ENCODE measurements at regions not wholly inside any gene's neighbourhood (a gene's known extent, or its start where the extent isn't known, plus 50 kb on each side); places are given as distances from the start of the nearest gene placed in this dataset.

DNA sequence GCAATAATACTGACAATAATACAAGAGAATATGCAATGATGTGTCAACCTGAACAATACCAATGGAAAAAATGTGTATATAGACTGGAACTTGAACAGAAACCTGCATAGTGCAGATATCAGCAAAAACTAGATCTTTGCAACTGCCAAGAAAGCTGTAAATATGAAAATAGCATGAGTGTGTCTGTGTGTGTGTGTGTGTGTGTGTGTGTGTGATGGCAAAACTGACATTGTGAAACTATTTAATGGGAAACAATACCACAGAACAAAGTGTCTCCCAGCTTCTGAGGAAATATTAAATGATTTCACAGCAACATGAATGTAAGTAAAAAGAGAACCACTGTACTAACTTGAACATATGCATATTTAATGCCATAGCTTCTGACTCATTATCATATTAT is 558.2 kb upstream of the LINC00305 start:
- no peak for DNase-seq (ENCODE audit: low spot score)
- TF ChIP-seq, protein P1, sequence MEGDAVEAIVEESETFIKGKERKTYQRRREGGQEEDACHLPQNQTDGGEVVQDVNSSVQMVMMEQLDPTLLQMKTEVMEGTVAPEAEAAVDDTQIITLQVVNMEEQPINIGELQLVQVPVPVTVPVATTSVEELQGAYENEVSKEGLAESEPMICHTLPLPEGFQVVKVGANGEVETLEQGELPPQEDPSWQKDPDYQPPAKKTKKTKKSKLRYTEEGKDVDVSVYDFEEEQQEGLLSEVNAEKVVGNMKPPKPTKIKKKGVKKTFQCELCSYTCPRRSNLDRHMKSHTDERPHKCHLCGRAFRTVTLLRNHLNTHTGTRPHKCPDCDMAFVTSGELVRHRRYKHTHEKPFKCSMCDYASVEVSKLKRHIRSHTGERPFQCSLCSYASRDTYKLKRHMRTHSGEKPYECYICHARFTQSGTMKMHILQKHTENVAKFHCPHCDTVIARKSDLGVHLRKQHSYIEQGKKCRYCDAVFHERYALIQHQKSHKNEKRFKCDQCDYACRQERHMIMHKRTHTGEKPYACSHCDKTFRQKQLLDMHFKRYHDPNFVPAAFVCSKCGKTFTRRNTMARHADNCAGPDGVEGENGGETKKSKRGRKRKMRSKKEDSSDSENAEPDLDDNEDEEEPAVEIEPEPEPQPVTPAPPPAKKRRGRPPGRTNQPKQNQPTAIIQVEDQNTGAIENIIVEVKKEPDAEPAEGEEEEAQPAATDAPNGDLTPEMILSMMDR (IDR thresholded peaks at IDR 0.05): no peak
- no peak overlapping the region for H3K4me3 ChIP-seq

GRCh38 chr18:64699081-64699480 is 550.2 kb upstream of the LINC00305 start:
- DNase-seq (ENCODE audit: low spot score): no peak
- Histone ChIP-seq H3K27ac (no peak overlapping the region), H3K4me3 (no peak overlapping the region)
- TF ChIP-seq, protein P1 (IDR thresholded peaks at IDR 0.05): no peak

More for the DNA sequence above, 558.2 kb upstream of the LINC00305 start:
- no peak overlapping the region for H3K27ac ChIP-seq

DNA sequence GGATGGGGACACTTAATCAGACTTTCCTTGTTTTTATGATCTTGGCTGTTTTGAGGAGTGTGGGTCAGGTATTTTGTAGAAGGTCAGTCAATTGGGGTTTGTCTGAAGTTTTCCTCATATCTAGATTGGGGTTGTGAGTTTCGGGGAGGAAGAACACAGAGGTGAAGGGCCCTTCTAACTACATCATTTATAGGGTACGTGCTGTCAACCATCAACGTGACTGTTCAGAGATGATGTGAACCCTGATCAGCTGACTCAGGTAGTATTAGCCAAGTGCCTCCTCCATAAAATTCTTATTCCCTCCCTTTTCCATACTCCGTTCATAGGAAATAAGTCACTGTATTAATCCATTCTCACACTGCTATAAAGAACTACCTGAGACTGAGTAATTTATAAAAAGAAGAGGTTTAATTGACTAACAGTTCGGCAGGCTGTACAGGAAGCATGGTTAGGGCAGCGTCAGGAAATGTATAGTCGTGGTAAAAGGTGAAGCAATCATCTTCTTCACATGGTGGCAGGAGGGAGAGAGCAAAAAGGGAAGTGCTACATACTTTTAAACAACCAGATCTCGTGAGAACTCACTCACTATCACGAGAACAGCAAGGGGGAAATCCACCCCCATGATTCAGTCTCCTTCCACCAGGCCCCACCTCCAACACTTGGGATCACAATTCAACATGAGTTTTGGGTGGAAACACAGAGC is 547.1 kb upstream of the LINC00305 start:
- H3K27ac ChIP-seq: no peak overlapping the region
- no peak for DNase-seq (ENCODE audit: low spot score)
- no peak overlapping the region for H3K4me3 ChIP-seq
- TF ChIP-seq, protein P1 (IDR thresholded peaks at IDR 0.05): no peak

DNA sequence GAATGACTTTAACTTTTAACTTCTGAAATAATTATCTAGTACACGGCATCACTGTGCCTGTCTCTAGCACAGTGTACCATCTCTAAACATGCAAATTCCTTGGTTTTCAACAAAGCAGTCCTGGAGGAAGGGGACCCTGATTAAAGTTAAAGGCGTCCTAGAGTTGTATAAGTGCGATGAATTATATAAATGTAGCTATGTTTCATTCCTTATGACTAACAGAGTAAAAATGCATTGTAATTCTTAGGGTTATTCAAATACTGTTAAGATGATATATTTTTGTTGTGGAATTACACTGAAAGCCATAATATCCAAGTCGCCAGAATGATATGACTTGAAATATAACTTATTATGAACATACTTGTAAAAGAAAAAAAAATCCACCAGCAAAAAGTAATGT is 544.9 kb upstream of the LINC00305 start:
- Histone ChIP-seq H3K27ac (no peak overlapping the region), H3K4me3 (no peak overlapping the region)
- DNase-seq (ENCODE audit: low spot score): no peak
- TF ChIP-seq, protein P1 (IDR thresholded peaks at IDR 0.05): no peak

DNA sequence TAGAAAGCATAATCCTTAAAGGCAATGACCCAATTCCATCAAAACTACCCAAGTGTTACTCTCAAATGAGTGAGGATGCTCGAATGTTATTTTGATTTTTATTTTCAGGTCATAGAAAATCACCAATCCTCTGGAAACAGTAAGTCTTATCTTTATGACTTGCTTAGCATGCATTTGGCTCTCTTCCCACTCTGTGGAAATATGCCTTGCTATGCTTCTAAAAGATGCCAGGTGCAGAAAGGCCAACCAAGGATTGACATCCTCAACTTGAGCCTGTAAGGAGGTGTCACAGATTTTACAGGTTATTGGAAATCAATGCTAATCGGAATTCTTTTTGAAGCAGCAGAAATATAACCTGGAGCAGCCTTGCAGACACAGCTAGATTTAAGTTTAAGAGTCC is 543.9 kb upstream of the LINC00305 start:
- no peak overlapping the region for H3K4me3 ChIP-seq
- TF ChIP-seq, protein P1 (IDR thresholded peaks at IDR 0.05): no peak
- DNase-seq (ENCODE audit: low spot score): no peak
- no peak overlapping the region for H3K27ac ChIP-seq

DNA sequence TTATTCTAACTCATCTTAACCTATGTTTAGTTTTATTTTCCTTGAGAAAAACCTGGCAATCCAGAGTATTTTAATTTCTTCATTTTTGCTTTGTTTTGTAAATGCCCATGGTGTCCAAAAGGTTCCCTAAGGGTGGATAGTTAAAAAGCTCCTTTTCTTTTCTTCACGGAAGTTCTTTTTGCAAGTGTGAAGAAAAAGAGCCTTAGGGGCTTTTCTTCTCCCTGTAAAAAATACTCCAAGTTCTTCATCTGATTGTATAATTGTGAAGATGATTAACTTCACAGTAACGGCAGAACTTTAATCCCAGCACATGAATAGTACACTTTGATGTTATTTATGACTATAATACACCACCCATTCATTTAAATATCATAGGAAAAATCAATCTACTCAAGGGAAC is 530.2 kb upstream of the LINC00305 start:
- Histone ChIP-seq H3K4me3 (no peak overlapping the region), H3K27ac (no peak overlapping the region)
- no peak for DNase-seq (ENCODE audit: low spot score)
- TF ChIP-seq, protein P1 (IDR thresholded peaks at IDR 0.05): no peak

GRCh38 chr18:64678048-64678447 is 529.2 kb upstream of the LINC00305 start:
- TF ChIP-seq, protein P1 (IDR thresholded peaks at IDR 0.05): no peak
- H3K27ac ChIP-seq: no peak overlapping the region
- no peak overlapping the region for H3K4me3 ChIP-seq
- no peak for DNase-seq (ENCODE audit: low spot score)

All from coronary artery (tissue), 2 donors.